Left cardiac atrium (tissue), 4 donors: ENCODE measurements at regions not wholly inside any gene's neighbourhood (a gene's known extent, or its start where the extent isn't known, plus 50 kb on each side); places are given as distances from the start of the nearest gene placed in this dataset.
"Not testable (repeated sequence)": the region's sequence is repeated elsewhere in the genome, so short reads cannot be mapped to it uniquely, and the experiment has no call there.

Experiments
- ATAC-seq, 2 donors: fragments of 200-7000 bp; cut with Tn5 transposase; one replicate each; pipeline ENCODE4 v1.9.1; 2020; ENCODE audit warnings: mild to moderate bottlenecking in 2 of 2, moderate library complexity in 2 of 2
- DNase-seq: peaks from one replicate; pipeline ENCODE4 v3.0.0-alpha.2; 2020
- intact Hi-C, 2 donors: fragments of 100-400 bp; cut with DNase I; formaldehyde crosslinking; loops; one replicate each; pipeline versions ENCODE4 v1.14.1 to v1.15.1; 2022 to 2023
- donor health status: DM: no; HTN: yes; CAD: no.
- donor health status: DM: no; HTN: yes; CAD: no; lungs with severe emphysema.
- donor health status: DM: yes; HTN: yes; CAD: no.
- donor health status: Dilated cardiomyopathy.

DNA sequence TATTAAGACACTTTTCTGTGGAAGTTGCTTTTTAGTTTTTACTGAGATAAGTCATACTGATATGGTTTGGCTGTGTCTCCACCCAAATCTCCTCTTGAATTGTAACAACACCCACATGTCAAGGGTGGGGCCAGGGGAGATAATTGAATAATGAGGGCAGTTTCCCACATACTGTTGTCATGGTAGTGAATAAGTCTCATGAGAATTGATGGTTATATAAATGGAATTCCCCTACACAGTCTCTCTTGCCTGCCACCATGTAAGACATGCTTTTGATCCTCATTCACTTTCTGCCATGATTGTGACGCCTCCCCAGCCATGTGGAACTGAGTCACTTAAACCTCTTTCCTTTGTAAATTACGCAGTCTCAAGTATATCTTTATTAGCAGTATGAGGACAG, 1340.4 kb downstream of the SLITRK5 start:
- DNase-seq (no peak), ATAC-seq (no peak)
- intact Hi-C loops, result no loop called here

DNA sequence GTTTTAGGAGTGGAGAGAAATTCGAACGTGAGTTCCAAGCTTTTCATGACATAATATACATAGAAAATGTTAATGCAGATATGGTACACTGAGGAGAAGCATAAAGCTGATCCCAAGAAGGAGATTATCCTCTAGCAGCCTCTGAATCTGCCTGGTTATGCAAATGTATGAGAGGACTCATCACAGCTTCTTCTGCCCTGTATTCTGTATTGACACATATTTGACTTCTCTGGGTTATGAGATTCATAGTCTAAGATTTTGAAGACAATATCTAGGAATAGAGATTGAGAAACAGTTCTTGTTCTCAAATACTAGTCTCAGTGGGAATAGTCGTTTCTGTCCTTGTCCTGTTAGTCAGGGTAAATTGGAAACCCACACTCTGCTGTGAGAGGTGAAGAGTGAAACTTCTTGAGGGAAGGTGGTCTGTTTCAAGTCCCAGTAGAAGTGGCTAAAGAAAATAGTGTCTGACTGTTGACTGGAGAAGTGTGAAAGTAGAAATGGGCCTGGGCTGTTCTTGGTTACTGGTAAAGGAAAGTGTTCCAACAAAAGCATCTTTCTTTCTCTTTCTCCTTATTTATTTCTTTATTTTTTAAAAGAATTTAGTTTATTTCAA, 1356.6 kb downstream of the SLITRK5 start:
- intact Hi-C loops, result no loop called here
- DNase-seq, result no peak
- ATAC-seq, result no peak

DNA sequence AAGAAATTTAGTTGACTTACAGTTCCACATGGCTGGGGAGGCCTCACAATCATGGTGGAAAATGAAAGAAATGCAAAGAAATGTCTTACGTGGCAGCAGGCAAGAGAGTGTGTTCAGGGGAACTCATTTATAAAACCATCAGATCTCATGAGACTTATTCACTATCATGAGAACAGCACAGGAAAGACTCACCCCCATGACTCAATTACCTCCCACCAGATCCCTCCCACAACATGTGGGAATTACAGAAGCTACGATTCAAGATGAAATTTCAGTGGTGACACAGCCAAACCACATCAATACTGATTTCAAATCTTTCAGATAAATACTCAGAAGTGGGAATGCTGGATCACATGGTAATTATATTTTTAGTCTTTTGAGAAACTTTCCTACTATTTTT, 1357.9 kb downstream of the SLITRK5 start:
- ATAC-seq (no peak), DNase-seq (no peak)
- intact Hi-C loops, result no loop called here

DNA sequence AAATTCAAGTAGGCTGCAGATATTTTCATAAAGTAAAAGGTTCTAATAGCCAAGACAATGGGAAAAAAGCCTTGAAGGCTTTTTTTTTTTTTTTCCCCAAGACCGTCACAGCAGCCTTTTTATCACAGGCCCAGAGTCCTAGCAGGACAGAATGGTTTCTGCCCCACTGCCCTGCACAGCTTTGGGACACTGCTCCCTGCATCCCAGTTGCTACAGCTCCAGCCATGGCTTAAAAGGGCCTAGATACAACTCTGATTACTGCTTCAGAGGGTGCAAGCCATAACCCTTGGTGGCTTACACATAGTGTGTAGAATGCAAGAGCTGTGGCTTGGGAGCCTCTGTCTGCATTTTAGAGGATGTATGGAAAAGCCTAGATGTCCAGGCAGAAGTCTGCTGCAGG, 1362.8 kb downstream of the SLITRK5 start:
- no peak for ATAC-seq
- intact Hi-C loops, result no loop called here
- no peak for DNase-seq

DNA sequence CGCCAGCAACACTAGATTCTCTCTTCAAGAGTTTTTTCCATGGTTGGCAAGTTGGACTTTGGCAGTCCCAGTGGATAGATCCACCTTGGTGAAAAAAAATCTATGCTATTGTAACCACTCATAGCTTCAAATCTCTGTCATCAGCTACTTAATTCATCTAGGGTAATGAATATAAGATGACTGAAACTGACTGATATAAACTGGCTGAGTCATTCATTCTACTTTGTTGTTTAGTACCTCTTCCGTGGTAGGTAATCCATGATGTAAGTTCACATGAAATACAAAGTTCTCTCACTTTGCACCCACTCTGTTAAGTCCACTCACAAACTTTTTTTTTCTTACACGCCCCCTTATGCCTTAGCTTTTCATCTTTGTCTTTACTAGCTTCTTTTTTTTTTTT, 1381.5 kb downstream of the SLITRK5 start:
- ATAC-seq, result no peak
- no peak for DNase-seq
- intact Hi-C loops, result no loop called here

DNA sequence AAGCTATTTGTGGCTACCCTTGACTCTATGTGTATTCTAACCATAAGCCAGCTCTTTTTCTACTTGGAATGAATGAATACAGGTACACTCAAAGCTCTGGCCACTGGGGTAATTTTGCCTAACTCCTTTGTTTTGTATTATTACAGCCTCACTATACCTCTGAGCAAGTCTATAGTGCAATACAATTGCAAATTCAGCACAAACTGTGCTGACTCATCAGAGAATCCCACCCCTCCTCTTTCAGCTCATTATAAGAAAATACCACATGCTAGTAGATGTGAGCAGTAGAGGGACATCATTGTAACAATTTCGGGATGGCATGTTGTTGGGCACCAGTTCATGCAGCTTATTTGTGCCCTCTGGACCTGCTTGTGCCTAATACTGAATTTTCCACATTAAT, 1382.2 kb downstream of the SLITRK5 start:
- DNase-seq (no peak), ATAC-seq (no peak)
- intact Hi-C loops, result no loop called here

DNA sequence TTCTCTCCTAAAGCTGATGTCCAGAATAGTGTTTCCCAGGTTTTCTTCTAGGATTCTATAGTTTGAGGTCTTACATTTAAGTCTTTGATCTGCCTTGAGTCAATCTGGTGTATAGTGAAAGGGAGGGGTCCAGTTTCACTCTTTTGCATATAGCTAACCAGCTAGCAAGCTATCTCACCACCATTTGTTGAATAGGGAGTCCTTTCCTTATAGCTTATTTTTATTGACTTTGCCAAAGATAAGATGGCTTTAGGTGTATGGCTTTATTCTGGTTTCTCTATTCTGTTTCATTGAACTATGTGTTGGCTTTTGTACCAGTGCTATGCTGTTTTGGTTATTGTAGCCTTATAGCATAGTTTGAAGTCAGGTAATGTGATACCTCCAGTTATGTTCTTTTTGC, 1386.1 kb downstream of the SLITRK5 start:
- no peak for ATAC-seq
- DNase-seq, result no peak
- intact Hi-C loops, result no loop called here

DNA sequence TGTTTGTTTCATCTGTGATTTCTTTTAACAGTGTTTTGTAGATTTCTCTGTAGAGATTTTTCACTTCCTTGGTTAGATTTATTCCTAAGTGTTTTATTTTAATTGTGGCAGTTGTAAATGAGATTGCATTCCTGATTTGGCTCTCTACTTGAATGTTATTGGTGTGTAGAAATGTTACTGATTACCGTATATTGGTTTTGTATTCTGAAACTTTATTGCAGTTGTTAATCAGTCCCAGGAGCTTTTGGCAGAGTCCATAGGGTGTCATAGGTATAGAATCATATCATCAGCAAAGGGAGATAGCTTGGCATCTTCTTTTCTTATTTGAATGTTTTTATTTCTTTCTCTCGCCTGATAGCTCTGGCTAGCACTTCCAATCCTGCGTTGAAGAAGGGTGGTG, 1386.7 kb downstream of the SLITRK5 start:
- ATAC-seq (no peak), DNase-seq (no peak)
- intact Hi-C loops, result no loop called here

DNA sequence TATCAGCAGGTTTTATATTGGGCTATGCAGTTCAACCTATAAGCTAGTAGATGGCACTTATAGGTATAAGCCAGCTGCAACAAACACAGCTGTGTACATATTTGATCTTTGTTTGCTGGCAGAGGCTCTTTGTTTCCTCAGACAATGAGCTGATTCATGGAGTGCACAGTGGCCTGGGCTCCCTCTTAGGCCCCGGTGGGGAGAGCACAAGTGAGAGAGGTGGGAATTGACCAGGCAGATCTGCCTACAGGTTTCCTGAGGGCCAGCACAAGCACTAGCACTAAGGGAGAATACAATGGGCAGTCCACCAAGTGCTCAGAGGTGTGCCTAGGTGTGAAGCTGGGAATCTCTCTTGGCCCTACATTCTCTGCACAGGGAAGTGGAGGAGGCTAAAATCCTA, 1390.7 kb downstream of the SLITRK5 start:
- DNase-seq (no peak), ATAC-seq (no peak)

DNA sequence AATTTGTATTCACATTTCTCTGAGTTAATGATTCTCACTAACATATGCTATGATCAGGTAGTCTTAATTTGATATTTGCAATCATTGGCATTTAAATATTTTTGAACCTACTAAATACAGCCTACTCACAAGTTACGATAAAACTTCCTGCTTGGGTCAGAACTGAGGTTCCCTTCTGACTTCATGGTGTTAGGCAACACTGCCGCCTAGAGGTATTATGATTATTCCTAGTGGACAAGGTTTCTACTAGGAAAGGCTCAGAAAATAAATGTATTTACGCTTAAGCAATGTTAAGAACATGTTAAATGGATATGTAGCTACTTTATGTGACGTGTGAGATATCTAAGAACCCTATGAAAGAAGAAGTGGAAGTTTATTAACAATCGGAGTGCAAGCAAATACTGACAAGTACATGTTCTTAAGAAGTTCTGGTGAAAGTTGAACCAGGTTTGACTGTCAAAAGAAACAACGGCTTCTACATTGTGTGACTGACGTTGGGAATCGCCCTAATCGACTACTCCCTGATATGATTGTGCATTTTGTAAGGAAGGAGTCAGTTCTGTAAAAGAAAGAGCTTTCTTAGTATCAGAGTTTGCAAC, 1395.8 kb downstream of the SLITRK5 start:
- ATAC-seq, result peak in 1 of 2 donors; percentile 63
- no peak for DNase-seq
- intact Hi-C loops, result no loop called here

More for the DNA sequence above, 1390.7 kb downstream of the SLITRK5 start:
- intact Hi-C loops, result no loop called here

DNA sequence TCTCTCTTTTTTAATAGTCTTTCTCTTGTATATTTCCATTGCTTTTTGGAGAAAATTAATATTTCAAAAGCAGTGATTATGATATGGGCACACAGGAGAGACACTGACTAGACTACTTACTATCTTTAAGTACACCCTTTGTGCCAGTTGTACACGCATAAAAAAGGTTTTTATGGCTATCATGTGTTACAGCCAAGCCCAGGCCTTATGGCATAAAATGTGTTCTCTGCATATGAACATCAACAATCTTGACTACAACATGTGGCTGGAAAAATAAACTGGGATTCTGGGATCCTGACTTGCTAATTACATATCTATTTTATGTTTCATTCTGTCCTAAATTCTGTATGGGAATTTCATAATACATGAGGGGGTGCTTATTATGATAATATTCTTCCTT, 1401.8 kb downstream of the SLITRK5 start:
- no peak for ATAC-seq
- intact Hi-C loops, result no loop called here
- no peak for DNase-seq

DNA sequence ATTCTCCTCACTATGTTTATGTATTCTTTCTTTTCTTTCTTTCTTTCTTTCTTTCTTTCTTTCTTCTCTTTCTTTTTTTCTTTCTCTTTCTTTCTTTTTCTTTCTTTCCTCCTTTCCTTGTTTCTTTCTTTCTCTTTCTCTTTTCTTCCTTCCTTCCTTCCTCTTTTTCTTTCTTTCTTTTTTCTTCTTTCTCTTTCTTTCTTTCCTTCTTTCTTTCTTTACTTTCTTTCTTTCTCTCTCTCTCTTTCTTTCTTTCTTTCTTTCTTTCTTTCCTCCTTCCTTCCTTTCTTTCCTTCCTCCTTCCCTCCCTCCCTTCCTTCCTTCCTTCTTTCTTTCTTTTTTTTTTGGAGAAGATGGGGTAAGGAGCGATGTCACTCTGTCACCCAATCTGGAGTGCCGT, 1405.5 kb downstream of the SLITRK5 start:
- intact Hi-C loops, result no loop called here
- ATAC-seq (no peak), DNase-seq (no peak)

DNA sequence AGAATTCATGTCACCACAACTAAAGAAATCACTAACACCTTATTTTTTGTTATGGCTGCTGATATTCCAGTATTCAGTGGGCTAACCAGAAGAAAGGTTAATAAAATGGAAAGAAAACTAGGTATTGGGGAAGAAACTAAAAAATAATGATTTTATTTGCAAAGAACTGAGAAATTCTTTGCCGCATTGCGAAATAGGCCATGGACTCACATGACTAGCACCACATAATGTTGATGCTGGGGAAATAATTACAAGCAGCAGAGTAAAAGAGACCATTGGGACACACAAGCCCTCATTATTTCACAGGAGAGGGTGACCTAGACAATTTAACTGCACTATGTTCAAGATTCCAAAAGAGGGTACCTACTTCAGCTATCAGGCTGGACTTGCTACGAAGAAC, 1411.5 kb downstream of the SLITRK5 start:
- DNase-seq (no peak), ATAC-seq (no peak)
- intact Hi-C loops, result no loop called here

DNA sequence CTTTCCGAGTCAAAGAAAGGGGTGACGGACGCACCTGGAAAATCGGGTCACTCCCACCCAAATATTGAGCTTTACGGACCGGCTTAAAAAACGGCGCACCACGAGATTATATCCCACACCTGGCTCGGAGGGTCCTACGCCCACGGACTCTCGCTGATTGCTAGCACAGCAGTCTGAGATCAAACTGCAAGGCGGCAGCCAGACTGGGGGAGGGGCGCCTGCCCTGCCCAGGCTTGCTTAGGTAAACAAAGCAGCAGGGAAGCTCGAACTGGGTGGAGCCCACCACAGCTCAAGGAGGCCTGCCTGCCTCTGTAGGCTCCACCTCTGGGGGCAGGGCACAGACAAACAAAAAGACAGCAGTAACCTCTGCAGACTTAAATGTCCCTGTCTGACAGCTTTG, 1416.9 kb downstream of the SLITRK5 start:
- DNase-seq, intact Hi-C loops, ATAC-seq: not testable (repeated sequence)

DNA sequence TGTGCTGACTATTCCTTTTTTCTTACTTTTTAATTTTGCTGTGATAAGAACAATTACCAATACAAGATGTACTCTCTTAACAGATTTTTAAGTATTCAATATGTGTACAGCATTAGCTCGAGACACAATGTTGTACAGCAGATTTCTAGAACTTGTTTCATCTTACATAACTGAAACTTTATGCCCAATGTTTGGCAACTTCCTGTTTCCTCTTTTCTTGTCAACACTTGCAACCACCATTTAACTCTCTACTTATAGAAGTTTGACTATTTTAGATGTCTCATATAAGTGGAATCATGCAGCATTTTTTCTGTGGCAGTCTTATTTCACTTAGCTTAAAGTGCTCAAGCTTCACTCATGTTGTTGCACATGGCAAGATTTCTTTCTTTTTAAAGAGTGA, 1426.8 kb downstream of the SLITRK5 start:
- DNase-seq, result no peak
- ATAC-seq, result no peak
- intact Hi-C loops, result no loop called here

DNA sequence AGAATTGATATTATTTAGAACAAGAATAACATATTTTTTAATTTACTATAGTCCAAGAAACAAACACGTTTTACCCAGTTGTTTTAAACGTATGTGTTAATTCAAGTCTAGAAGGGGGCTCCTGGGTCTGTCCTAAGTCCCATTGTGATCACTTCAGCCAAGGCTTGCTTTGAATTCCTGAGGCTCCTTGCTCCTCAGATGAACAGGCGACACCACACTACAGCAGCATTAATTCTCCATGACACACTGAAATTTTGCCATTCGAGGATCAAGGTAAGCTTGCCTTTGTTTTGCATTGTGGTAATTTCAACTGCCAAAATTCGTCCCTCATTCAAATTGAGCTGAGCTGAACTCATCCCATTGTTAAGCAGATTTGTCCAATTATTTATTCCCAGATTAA, 1442.6 kb downstream of the SLITRK5 start:
- DNase-seq (no peak), ATAC-seq (no peak)
- intact Hi-C loops, result no loop called here

DNA sequence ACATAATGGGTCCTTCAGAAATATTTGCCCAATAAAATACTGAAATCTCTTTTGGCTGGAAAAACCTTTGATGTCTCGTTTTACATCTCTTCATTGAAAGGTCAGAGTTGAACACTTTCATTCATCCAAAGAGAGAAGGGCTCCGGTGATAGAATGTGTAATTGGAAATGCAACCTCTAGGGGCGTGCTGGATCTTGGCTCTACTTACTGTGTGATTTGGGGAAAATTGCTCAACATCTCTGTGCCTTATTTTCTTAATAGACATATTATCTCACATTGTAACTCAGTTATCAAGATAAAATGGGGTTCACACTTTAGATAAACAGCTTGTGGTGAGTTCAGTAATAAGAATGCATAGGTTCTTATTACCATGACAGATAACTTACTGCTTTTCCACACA, 1444.1 kb downstream of the SLITRK5 start:
- DNase-seq, result no peak
- no peak for ATAC-seq
- intact Hi-C loops, result no loop called here

DNA sequence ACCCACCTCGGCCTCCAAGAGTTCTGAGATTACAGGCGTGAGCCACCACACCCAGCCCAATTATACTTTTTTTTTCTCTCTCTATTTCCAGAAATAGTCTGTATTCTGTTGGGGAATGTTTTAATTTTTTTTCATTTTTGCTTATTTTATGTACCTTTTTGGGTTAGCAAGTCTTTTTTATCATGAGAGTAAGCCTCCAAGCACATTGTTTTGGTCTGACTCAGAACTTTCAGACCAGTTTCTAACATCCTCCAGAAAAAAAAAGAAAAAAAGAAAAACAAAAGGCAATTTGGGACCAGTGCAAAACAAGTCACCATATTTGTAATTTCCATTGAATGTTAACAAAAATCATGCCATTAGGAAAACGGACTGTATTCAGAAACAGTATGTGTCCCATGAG, 1465.5 kb downstream of the SLITRK5 start:
- ATAC-seq (no peak), DNase-seq (no peak)
- intact Hi-C loops, result no loop called here

DNA sequence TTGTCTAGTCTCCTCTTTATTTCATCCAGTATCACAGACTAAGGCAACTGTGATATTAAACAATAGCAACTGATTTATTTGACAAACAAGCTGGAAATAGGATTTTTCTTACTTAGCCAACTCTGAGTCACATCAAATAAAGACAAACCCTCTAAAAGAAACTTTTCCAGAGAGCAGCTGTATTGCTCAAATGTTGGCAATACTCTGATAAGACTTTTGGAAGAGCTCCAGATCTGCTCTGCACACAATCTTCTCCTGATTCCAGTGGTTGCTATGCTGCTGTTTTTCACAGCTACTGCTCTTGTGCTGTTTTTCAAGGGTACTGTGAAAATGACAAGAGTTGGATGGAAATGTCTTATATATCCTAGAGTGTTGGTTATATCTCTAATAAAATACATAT, 1479.2 kb downstream of the SLITRK5 start:
- no peak for DNase-seq
- ATAC-seq, result no peak
- intact Hi-C loops, result no loop called here

DNA sequence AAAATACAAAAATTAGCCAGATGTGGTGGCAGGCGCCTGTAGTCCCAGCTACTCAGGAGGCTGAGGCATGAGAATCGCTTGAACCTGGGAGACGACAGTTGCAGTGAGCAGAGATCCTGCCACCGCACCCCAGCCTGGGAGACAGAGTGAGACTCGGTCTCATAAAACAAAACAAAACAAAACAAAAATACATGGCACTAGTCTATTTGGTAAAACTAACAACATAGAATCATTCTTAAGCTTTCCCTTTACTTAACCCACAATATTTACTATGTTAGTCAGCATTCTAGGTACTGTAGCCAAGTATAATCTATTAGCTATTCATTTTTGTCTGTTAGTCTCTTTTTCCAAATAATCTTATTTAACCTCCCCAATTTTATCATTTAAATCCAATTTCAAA, 1482.8 kb downstream of the SLITRK5 start:
- intact Hi-C loops, result no loop called here
- ATAC-seq (no peak), DNase-seq (no peak)

DNA sequence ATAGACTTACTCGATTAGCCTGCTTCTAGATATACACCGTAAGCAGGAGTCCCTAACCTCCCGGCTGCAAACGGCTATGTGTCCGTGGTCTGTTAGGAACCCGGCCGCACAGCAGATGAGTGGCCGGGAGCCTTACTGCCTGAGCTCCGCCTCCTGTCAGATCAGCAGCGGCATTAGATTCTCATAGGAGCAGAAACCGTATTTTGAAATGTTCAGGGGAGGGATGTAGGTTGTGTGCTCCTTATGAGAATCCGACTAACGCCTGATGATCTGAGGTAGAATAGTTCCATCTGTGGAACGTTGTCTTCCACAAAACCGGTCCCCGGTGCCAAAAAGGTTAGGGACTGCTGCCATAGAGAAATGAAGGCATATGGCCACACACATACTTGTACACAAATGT, 1491.9 kb downstream of the SLITRK5 start:
- no peak for ATAC-seq
- intact Hi-C loops, result no loop called here
- no peak for DNase-seq

DNA sequence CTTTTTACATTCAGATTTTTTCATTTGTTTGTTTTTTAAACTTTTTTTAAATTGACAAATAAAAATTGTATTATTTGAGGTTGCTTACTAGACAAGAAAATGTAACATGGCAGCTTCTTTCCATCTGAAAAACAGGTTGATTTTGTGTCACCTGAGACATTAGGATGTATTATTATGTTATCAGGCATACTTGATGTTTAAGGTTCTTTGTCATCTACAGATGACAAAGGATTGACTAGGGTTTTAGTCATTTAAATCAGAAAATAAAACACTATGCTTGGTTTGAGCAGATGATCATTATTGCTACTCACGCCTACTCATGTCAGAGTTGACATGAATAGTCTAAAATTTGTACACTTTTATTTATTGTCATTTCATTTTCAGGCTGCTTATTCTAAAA, 1494.5 kb downstream of the SLITRK5 start:
- ATAC-seq (no peak), DNase-seq (no peak)
- intact Hi-C loops, result no loop called here
